NOMO-1 treated with dmso at 0.1 percent for 144 hours (cell line): ENCODE measurements at regions not wholly inside any gene's neighbourhood (a gene's known extent, or its start where the extent isn't known, plus 50 kb on each side); places are given as distances from the start of the nearest gene placed in this dataset.
"Not testable (repeated sequence)": the region's sequence is repeated elsewhere in the genome, so short reads cannot be mapped to it uniquely, and the experiment has no call there.

ENCODE experiments used
- DNase-seq: peaks from one replicate; lab custom pipeline; 2025; ENCODE audit not compliant: unreplicated experiment; lab: John Stamatoyannopoulos, UW

DNA sequence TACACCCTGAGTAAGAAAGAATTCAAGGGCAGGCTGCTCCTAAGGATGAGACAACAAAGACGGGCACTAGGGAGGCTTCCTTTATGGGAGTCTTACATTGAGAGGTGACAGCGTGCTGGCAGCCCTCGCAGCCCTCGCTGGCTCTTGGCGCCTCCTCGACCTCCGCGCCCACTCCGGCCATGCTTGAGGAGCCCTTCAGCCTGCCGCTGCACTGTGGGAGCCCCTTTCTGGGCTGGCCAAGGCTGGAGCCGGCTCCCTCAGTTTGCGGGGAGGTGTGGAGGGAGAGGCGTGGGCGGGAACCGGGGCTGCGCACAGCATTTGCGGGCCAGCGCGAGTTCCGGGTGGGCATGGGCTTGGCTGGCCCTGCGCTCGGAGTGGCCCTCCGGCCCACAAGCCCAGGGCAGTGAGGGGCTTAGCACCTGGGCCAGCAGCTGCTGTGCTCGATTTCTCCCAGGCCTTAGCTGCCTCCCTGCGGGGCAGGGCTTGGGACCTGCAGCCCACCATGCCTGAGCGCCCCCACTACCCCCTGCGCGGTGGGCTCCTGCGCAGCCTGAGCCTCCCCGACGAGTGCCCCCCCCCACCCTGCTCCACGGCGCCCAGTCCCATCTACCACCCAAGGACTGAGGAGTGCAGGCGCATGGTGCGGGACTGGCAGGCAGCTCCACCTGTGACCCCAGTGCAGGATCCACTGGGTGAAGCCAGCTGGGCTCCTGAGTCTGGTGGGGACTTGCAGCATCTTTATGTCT is 75.3 kb downstream of the BARX1 start:
- DNase-seq, result not testable (repeated sequence)

DNA sequence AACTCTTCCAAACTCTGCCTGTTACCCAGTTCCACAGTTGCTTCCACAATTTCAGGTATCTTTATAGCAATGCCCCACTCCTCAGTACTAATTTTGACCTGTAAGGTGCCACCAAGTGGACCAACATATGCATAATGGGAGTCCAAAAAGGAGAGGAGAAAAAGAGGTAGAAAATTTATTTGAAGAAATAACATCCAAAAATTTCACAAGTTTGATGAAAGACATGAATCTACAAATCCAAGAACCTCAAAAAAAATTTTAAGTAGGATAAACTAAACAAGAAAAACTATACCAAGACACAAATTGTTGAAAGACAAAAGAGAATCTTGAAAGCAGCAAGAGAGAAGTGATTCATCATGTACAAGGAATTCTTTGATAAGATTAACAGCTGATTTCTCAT is 79.8 kb downstream of the BARX1 start:
- DNase-seq, result no peak

DNA sequence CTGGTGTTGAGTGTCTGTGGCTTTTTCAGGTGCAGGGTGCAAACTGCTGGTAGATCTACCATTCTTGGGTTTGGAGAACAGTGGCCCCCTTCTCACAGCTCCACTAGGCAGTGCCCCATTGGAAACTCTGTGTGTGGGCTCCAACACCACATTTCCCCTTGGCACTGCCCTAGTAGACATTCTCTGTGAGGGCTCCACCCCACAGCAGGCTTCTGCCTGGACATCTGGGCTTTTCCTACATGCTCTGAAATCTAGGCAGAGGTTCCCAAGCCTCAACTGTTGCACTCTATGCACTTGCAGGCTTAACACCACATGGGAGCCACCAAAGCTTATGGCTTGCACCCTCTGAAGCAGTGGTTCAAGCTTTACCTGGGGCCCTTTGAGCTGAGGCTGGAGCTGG is 80.9 kb downstream of the BARX1 start:
- no peak for DNase-seq

DNA sequence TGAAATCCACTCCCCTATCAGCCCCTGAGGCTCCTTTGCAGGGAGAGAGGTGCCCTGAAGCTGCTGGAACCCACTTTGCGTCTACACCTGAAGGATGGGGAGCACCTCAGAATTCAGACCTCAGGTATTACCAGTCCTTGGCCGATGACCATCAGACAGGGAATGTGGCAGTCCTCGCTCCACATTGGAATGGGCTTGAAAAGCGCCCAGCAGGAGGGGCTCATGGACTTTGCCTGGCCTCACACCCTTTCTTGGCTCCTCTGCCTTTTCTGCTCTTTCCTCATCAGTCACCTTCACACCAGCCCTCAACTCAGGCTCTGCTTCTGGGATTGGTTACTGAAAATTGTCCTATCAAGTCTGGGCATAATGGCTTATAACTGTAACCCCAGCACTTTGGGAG is 83.9 kb downstream of the BARX1 start:
- DNase-seq, result no peak

DNA sequence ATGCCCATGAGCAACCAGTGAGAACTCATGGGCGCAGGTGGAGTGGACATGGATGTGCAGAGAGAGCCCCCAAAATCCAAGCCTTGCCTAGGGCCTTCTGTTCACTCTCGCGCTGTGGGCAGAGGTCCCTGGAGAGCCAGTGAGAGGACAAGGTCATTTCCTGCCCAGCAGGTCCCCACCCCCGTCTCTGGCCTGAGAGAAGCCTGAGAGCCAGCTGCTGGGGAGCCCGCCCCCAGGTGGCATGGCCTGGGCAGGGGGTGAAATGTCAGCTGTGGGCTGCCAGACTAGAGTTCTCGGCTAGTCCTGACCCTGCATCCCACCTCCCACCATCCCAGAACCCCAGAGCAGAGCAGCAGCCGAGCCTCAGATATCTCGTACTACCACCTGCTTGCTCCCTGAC is 85.3 kb downstream of the BARX1 start:
- no peak for DNase-seq

DNA sequence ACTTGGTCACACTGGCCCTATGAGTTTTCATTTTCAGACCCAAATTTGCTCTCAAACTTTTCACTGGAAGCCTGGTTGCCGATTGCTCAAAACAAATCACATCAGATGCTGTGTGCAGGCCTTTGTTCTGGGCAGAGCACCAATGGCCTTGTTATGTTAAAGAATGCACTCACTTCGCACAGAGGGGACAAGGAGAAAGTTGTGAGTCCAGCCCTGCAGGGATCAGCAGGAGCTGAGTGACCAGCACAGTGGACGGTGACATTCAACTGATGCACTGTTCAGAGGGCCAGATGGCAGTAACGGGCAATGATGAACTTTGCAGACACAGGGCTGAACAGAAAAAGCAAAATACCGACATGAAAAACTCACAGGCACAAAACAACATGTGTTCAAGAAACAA is 86.1 kb downstream of the BARX1 start:
- DNase-seq, result no peak

DNA sequence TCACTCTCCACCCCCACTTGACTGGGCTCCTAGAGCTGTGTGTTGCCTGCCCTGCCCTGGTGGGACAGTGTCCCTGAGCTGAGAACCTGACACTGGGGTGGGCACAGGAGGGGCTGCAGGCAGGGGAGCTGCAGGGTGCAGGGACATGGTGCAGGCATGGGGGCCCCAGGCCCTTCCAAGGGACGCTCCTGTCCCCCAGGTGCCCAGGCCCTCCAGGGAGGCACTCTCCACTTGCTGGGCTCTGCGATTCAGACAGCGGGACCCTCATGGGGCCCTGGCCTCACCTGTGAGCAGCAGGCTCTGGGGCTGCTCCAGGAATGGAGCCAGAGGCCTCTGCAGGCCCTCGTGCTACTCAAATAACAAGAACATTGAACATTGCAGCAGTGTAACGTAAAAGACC is 89.4 kb downstream of the BARX1 start:
- no peak for DNase-seq

DNA sequence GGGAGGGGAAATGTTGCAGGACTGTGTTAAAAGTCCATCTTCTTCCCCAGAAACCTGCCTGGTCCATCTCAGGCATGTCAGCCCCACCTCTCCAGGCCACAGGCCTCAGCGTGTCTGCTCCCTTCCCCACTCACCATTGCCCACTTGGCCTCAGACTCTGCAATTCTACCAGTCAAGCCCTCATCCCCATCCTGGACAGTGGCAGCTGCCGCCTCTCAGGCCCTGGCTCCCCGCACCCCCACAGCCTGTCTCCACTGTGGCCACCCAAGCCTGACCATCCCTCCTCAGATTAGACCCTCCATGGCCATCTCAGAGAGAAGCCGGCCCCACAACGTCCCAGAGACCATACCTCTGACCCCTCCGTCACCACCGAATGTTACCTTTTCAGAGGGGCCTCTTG is 89.9 kb downstream of the BARX1 start:
- no peak for DNase-seq

DNA sequence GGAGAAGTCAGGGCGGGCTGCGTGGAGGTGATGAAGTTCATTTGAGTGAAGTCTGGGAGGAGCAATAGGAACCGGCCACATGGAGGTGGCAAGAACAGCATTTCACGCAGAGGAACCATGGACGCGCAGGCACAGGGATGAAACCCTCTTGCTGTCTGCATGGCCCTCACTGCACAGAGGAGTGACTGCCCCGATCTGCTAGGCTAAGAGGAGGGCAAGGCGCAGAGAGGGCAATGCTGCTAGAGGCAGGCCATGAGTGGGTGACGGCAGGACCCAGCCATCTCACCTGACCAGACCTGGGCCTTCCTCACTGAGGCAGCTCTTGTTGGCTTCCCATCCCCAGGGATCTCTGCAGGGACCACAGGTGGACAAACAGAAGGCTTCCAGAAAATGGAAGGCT is 90.3 kb downstream of the BARX1 start:
- no peak for DNase-seq

DNA sequence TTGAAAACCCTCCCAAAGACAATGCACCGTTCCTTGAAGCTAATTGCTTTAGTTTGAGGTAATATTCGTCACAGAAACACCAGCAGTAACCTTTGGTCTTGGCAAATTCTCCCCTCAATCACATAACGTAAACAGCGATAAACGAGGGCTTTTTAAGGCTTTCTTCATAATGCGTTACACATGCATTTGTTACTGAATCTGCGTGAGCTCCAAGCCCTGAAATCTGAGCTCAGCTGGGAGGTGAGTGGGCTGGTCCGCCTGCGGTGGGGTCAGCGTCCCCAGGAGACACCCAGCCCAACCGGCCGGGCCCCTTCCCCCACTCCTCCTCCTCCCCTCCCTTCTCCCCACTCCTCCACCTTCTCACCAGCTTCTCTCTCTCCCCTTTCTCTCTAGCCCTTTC is 91.1 kb downstream of the BARX1 start:
- DNase-seq, result no peak

DNA sequence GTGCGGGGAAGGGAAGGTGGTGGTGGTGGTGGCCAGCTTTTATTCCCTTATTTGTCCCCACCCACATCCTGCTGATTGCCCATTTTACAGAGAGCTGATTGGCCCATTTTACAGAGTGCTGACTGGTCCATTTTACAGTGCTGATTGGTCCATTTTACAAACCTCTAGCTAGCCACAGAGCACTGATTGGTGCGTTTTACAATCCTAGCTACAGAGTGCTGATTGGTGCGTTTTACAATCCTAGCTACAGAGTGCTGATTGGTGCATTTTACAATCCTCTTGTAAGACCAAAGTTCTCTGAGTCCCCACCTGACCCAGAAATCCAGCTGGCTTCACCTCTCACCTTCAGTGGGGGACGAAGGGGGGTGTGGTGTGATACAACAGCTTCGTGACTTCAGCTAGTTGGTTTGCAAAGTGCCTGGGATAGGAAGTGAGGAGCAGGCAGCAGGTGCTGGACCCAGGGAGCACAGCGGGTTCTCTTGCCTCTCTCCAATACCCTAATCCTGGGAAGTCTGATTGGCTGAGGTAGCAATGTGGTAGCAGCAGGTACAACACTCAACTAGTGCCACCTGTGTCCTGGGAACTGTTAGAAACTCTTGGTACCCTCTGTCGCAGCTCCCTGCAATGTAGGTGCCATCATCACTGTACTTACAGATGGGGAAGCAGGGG is 92.1 kb downstream of the BARX1 start:
- DNase-seq, result no peak

DNA sequence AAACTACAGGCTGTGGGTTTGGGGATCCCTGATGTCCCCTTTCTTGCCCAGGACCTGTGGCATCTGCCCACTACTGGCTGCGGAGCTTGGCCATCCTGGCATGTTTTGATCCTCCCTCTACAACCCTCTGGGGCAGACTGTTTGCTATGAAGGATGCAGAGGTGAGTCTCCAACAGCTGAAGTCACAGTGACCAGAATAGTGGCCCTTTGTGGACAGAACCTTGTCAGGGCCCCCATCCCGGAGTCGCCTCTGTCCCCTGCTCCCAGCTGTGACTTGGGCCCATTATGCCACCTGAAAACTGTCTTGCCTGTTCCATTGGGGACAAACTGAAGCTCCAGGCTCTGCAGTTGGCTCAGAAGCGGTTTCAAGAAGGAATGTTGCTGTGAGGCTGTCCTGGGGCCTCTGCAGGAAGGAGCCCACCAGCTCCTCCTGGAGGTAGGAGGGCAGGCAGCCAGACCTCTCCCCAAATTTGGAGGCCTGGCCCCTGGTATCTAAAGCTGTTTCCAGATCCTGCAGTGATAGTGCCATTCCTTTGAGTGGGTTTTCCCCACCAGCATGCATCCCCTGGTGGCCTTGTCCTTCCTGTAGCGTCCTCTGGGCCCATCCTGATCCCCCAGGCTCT is 93.3 kb downstream of the BARX1 start:
- no peak for DNase-seq

DNA sequence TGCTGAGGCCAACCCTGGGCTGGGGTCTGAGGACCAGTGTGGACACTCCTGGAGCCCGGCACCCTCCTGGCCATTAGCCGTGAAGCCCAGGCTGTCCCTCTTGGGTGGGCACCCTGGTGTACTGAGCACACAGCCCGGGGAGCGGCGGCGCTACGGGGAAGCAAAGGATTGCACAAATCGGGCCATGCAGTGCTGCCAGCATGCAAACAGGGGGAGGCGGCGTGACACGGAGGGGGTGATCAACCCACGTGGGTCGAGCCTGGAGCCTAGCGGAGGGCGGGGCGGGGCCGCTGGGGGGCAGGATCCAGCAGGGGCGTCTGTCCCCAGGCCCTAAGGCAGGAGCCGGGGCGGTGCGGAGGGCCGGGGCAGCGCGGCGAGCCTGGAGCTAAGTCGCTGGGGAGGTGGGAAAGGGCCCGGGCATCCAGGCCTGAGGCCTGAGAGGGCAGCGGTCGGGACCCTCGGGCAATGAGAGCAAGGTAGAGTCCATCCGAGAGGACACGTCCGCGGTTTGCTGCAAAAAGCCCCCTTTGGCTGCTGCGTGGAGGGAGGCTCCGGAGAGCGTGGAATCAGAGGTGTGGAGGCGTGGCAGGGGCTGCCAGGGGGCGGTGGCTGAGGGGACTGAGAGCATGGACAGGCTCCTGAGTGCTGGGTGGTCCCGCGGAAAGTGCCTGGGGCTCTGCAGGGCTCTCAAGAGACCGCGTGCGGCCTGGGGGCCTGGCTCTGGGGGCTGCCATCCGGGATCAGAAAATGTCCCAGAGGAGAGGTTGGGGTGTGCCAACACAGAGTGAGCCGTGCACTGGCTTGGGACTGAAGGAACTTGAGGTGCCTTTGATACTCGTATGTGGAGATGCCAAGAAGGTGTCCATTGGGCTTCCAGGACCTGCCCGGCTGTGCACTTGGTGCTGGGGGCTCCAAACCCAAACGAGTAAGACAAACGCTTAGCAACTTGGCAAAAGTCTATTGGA is 94.2 kb downstream of the BARX1 start:
- DNase-seq, result no peak

DNA sequence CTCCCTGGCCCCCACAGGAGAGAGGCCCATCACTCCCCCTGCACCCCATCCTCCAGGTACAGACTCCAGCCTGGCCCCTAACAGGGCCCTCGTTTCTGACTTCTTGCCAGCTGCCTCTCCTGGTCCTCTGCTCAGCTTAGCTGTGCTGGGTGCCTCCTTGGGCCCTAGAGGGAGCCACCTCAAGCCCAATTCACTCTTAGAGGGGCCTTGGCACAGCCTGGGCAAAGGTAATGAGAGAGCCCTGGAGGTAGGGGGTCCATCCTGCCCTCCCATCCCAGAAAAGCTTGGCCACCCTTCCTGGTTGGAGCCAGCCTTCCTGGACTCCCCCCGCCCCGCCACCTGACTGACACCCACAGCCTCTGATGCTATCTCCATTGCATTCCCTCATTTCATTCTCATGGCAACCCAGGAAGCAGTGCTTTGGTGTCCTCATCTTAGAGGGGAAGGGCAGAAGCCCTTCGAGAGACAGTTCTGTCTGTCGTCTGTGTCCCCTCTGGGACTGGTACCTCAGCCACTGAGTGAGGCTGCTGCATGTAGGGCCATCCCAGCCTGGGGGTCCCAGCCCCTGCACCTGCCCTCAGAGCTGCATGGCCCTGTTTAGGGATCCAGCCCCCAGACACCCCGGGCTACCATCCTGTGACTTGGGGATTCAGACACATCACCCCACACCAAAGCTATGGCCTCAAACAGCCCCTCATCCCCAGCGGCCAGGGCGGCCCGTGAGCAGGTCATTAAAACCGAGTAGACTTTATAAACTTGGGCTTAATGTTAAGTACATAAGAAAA is 95.5 kb downstream of the BARX1 start:
- no peak for DNase-seq

DNA sequence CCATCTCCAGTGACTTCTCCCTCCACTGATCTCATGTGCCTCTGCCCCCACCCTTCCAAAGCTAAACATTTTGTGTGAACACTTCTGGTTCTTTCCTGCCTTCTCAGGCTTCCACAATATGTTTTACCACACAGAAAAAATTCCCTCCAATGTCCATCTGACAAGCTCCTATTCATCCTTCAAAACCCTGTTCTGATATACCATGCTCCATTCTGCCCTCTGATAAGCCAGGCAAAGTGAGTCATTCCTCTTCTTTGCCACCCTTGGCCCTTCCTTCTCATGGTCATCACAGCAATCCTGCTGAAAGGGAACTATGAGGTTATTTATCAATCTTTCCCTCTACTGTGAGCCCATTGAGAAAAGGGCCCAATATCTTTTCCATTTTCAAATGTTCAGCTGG is 97.6 kb downstream of the BARX1 start:
- no peak for DNase-seq

DNA sequence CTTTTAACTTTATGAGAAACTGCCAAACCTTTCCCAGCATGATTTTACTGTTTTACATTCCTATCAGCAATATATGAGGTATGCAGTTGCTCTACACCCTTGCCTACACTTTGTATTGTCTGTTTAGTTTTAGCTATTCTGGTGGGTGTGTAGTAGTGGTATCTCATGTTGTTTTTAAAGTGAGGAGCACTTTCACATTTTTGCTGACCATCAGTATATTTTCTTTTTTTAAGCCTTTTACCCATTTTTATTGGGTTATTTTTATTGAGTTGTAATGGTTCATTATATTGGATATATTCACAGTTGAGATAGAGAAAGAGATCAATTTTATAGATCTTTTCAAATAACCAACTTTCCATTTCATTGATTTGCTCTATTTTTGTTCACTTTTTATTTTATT is 102.4 kb downstream of the BARX1 start:
- DNase-seq, result no peak

DNA sequence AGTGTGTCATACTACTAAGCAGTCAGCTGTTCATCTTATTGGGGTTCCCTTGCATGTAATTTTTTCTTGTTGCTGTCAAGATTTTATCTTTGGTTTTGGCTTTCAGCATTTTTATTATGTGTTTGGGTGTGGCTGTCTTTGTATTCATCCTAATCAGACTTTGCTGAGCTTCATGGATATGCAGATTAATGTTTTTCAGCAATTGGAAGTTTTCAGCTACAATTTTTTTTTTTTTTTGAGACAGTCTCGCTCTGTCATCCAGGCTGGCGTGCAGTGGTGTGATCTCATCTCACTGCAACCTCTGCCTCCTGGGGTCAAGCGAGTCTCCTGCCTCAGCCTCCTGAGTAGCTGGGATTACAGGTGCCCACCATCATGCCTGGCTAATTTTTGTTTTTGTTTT is 108.8 kb downstream of the BARX1 start:
- DNase-seq, result no peak

DNA sequence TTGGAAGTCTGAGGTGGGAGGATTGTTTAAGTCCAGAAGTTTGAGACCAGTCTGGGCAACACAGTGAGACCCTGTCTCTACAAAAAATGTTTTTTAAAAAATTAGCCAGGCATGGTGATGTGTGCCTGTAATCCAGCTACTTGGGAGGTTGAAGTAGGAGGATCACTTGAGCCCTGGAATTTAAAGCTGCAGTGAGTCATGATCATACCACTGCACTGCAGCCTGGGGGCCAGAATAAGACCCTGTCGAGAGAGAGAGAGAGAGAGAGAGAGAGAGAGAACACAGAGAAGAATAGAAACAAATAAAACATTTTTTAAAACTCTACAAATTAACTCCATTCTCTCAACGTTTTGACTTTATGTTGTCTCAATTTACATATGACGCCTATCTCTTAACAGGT is 111.8 kb downstream of the BARX1 start:
- DNase-seq, result no peak

DNA sequence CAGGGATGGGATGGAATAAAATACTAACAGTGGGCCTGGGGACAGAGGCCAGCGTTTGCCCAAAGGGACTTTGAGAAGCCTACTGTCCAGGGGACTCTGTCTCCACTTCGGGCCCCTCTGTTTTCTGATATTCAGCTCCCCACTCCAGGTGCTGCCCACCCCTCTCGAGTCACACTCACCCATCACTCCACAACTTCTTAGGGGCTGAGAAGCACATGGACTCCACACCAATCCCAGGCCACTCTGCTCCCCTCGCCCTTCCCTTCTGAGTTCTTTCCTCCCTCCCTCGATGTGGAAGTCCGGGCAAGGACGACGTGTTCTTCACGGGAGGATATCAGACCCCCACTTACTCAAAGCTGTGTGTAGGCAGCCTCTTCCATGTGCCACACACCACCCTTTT is 124.5 kb downstream of the BARX1 start:
- DNase-seq, result no peak

DNA sequence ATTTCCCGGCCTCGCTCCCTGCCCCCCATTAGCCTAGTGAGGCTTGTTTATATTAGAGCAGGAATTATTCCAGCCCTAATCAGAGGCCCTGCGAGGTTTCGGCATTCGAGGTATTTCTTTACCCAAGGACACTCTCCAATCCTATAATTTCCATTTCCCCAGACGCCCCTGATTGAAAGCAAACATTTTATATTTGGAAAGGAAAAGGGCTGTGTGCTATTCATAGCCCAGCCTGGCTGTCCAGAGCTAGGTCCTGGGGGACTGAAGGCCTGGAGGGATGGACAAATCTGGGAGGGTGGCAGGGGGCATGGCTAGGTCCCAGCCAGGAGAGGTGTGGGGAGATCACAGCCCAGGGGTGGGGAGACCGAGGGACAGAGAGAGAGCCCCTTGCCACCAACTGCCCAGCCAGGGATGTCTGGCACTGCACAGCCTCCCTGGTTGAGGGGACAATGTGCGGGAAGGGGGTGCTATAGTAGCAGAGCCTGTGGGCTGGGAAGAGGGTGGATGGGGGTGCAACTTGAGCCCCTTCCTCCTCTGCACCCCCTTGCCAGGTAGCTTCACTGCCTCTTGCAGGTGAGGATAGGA is 125.1 kb downstream of the BARX1 start:
- no peak for DNase-seq
